Neural cell (in vitro differentiated cells): ENCODE measurements at regions not wholly inside any gene's neighbourhood (a gene's known extent, or its start where the extent isn't known, plus 50 kb on each side); places are given as distances from the start of the nearest gene placed in this dataset.

Experiments used
- H2AFZ ChIP-seq: fragments of 200-600, 300-800 bp; sonication (generic), shearing (Covaris generic); 2 replicates; pipeline ENCODE4 v1.6.0; 2014; ENCODE audit warnings: low read depth, mild to moderate bottlenecking, antibody characterized with exemption, low read length, moderate library complexity
- H3F3A ChIP-seq: fragments of 200-600 bp; shearing (Covaris generic); 2 replicates; pipeline ENCODE4 v1.6.1; 2016; ENCODE audit warnings: mild to moderate bottlenecking, moderate library complexity, mixed read lengths, antibody characterized with exemption, low read length; ENCODE audit not compliant: insufficient read depth, poor library complexity, severe bottlenecking
- H3K27ac ChIP-seq: fragments of 200-600, 300-800 bp; sonication (generic), shearing (Covaris generic); 2 replicates; pipeline ENCODE4 v1.5.1; 2014; ENCODE audit warnings: mild to moderate bottlenecking, low read length, moderate library complexity
- H3K27me3 ChIP-seq: fragments of 300-800, 200-600 bp; sonication (generic), shearing (Covaris generic); 2 replicates; pipeline ENCODE4 v1.6.0; 2014; ENCODE audit warnings: mild to moderate bottlenecking, low read depth, low read length, moderate library complexity; ENCODE audit not compliant: insufficient read depth
- H3K36me3 ChIP-seq: fragments of 300-800, 200-600 bp; sonication (generic), shearing (Covaris generic); 2 replicates; pipeline ENCODE4 v1.5.1; 2014; ENCODE audit warnings: mild to moderate bottlenecking, antibody characterized with exemption, low read length, moderate library complexity; ENCODE audit not compliant: insufficient read depth
- H3K4me2 ChIP-seq: fragments of 300-800, 200-600 bp; sonication (generic), shearing (Covaris generic); 2 replicates; pipeline ENCODE4 v1.6.0; 2014; ENCODE audit warnings: mild to moderate bottlenecking, low read length
- H3K4me3 ChIP-seq: fragments of 300-800, 200-600 bp; sonication (generic), shearing (Covaris generic); 2 replicates; pipeline ENCODE4 v1.5.1; 2014; ENCODE audit warnings: mild to moderate bottlenecking, low read length, moderate library complexity
- H3K79me2 ChIP-seq: fragments of 200-600 bp; shearing (Covaris generic); replicated peaks from 2 replicates; pipeline ENCODE4 v1.6.0; 2014; ENCODE audit warnings: mild to moderate bottlenecking, low read length, moderate library complexity; ENCODE audit not compliant: insufficient read depth
- H3K9ac ChIP-seq: fragments of 300-800, 200-600 bp; sonication (generic), shearing (Covaris generic); 2 replicates; pipeline ENCODE4 v1.6.1; 2016; ENCODE audit warnings: mild to moderate bottlenecking, low read length, mixed read lengths
- H3K9me2 ChIP-seq: fragments of 200-600 bp; shearing (Covaris generic); 2 replicates; pipeline ENCODE4 v1.6.1; 2016; ENCODE audit warnings: mild to moderate bottlenecking, low read length, mixed read lengths; ENCODE audit not compliant: insufficient read depth
- H3K9me3 ChIP-seq: fragments of 200-600, 300-800 bp; sonication (generic), shearing (Covaris generic); 2 replicates; pipeline ENCODE4 v1.6.1; 2016; ENCODE audit warnings: mild to moderate bottlenecking, mixed run types, low read length, moderate library complexity, mixed read lengths
- H4K20me1 ChIP-seq: fragments of 200-600 bp; shearing (Covaris generic); 2 replicates; pipeline ENCODE4 v1.6.1; 2016; ENCODE audit warnings: mild to moderate bottlenecking, mixed run types; ENCODE audit not compliant: insufficient read depth
- EP300 ChIP-seq: fragments of 450-650 bp; conservative IDR thresholded peaks from 2 replicates; pipeline ENCODE4 v1.6.1; 2014; ENCODE audit warnings: antibody characterized with exemption, mild to moderate bottlenecking, moderate library complexity; ENCODE audit not compliant: poor library complexity, severe bottlenecking
- EZH2 ChIP-seq: fragments of 200-600, 300-800 bp; shearing (Covaris generic), sonication (generic); IDR thresholded peaks from 2 replicates; pipeline ENCODE4 v1.6.1; 2014; ENCODE audit warnings: antibody characterized with exemption, low read length, borderline replicate concordance, mild to moderate bottlenecking; ENCODE audit not compliant: insufficient read depth, poor library complexity, severe bottlenecking
- MXI1 ChIP-seq: fragments of 450-650 bp; conservative IDR thresholded peaks from 2 replicates; pipeline ENCODE4 v1.6.1; 2014; ENCODE audit warnings: antibody characterized with exemption, mild to moderate bottlenecking; ENCODE audit not compliant: poor library complexity, severe bottlenecking
- RAD21 ChIP-seq: fragments of 450-650 bp; conservative IDR thresholded peaks from 2 replicates; pipeline ENCODE4 v1.6.1; 2014; ENCODE audit warnings: antibody characterized with exemption, mild to moderate bottlenecking, moderate library complexity
- REST ChIP-seq: IDR thresholded peaks from 2 replicates; pipeline ENCODE4 v1.6.1; 2012; ENCODE audit warnings: borderline replicate concordance
- SMC3 ChIP-seq: fragments of 450-650 bp; conservative IDR thresholded peaks from 2 replicates; pipeline ENCODE4 v1.6.1; 2014; ENCODE audit warnings: antibody characterized with exemption, mild to moderate bottlenecking, moderate library complexity; ENCODE audit not compliant: poor library complexity
- TAF1 ChIP-seq: IDR thresholded peaks from 2 replicates; pipeline ENCODE4 v1.6.1; 2012; ENCODE audit warnings: low read depth
- TF ChIP-seq, protein P1 (sequence below): fragments of 450-650 bp; IDR thresholded peaks from 2 replicates; pipeline ENCODE4 v1.5.1; 2014; ENCODE audit warnings: antibody characterized with exemption, mild to moderate bottlenecking, moderate library complexity; ENCODE audit not compliant: poor library complexity, severe bottlenecking

GRCh38 chr15:58303236-58303635 is 128.6 kb upstream of the LIPC start:
- H3F3A ChIP-seq, result no peaks in the 10 kb centered on the region
- no peaks in the 10 kb centered on the region for H3K9me2 ChIP-seq
- no peak overlapping the region for H3K9ac ChIP-seq
- H3K4me3 ChIP-seq, result no peak overlapping the region
- no peak overlapping the region for H3K27ac ChIP-seq
- H3K4me2 ChIP-seq, result no peak overlapping the region
- H2AFZ ChIP-seq, result no peak overlapping the region
- TF ChIP-seq EP300, result no peak
- H3K36me3 ChIP-seq, result no peaks in the 10 kb centered on the region
- H3K27me3 ChIP-seq, result no peaks in the 10 kb centered on the region
- no peaks in the 10 kb centered on the region for H3K9me3 ChIP-seq
- H4K20me1 ChIP-seq, result no peaks in the 10 kb centered on the region
- H3K79me2 ChIP-seq, result no peaks in the 10 kb centered on the region

- Histone ChIP-seq H3K9me2 (no peaks in the 10 kb centered on the region), H3K4me3 (no peak overlapping the region), H3K4me2 (no peak overlapping the region), H4K20me1 (no peaks in the 10 kb centered on the region), H3K79me2 (no peaks in the 10 kb centered on the region), H3F3A (no peaks in the 10 kb centered on the region), H3K9ac (no peak overlapping the region), H3K36me3 (no peaks in the 10 kb centered on the region), H3K27ac (no peak overlapping the region), H2AFZ (no peak overlapping the region), H3K9me3 (no peaks in the 10 kb centered on the region), H3K27me3 (no peaks in the 10 kb centered on the region)
- TF ChIP-seq, protein P1, sequence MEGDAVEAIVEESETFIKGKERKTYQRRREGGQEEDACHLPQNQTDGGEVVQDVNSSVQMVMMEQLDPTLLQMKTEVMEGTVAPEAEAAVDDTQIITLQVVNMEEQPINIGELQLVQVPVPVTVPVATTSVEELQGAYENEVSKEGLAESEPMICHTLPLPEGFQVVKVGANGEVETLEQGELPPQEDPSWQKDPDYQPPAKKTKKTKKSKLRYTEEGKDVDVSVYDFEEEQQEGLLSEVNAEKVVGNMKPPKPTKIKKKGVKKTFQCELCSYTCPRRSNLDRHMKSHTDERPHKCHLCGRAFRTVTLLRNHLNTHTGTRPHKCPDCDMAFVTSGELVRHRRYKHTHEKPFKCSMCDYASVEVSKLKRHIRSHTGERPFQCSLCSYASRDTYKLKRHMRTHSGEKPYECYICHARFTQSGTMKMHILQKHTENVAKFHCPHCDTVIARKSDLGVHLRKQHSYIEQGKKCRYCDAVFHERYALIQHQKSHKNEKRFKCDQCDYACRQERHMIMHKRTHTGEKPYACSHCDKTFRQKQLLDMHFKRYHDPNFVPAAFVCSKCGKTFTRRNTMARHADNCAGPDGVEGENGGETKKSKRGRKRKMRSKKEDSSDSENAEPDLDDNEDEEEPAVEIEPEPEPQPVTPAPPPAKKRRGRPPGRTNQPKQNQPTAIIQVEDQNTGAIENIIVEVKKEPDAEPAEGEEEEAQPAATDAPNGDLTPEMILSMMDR, result no peak
- TF ChIP-seq SMC3, result no peak
- no peak for TF ChIP-seq EZH2
- no peak for TF ChIP-seq TAF1
- no peak for TF ChIP-seq REST
- TF ChIP-seq MXI1, result no peak
- no peak for TF ChIP-seq RAD21
Measured at GRCh38 chr15:58306591-58307312, 125.0 kb upstream of the LIPC start.
